H1 (cell line): ENCODE measurements at regions not wholly inside any gene's neighbourhood (a gene's known extent, or its start where the extent isn't known, plus 50 kb on each side); places are given as distances from the start of the nearest gene placed in this dataset.

Experiments
- HDAC2 ChIP-seq, 2 experiments: fragments of 300-600 bp in 1 of 2; sonication (generic) in 1 of 2; IDR thresholded peaks; 2 replicates each; pipeline ENCODE4 v1.6.1; 2011 to 2012; ENCODE audit warnings: low read depth in 2 of 2, low read length in 2 of 2, mild to moderate bottlenecking in 2 of 2, moderate library complexity in 2 of 2, borderline replicate concordance in 1 of 2, inconsistent platforms in 1 of 2
- JUN ChIP-seq: IDR thresholded peaks from 2 replicates; pipeline ENCODE4 v1.6.1; 2011; ENCODE audit warnings: low read depth, mild to moderate bottlenecking, improper control_type of control experiment, low read length
- KDM4A ChIP-seq: IDR thresholded peaks from one replicate; pipeline ENCODE4 v1.7.1; 2012; ENCODE audit warnings: low read depth, mild to moderate bottlenecking, moderate library complexity, low read length, inconsistent platforms; ENCODE audit not compliant: severe bottlenecking
- TAF1 ChIP-seq: IDR thresholded peaks from 2 replicates; pipeline ENCODE4 v1.6.1; 2011; ENCODE audit warnings: mild to moderate bottlenecking, low read depth, low read length
- TEAD4 ChIP-seq: IDR thresholded peaks from 2 replicates; pipeline ENCODE4 v1.6.1; 2012; ENCODE audit warnings: low read depth, low read length, inconsistent platforms, mixed read lengths
- YY1 ChIP-seq: IDR thresholded peaks from 2 replicates; pipeline ENCODE4 v1.6.1; 2011; ENCODE audit warnings: low read depth, mild to moderate bottlenecking, low read length
- TF ChIP-seq, protein P1 (sequence below): fragments of 300-600 bp; sonication (generic); IDR thresholded peaks from 2 replicates; pipeline ENCODE4 v1.7.1; 2012; ENCODE audit warnings: low read length, moderate library complexity, mild to moderate bottlenecking, inconsistent platforms; ENCODE audit not compliant: insufficient replicate concordance

DNA sequence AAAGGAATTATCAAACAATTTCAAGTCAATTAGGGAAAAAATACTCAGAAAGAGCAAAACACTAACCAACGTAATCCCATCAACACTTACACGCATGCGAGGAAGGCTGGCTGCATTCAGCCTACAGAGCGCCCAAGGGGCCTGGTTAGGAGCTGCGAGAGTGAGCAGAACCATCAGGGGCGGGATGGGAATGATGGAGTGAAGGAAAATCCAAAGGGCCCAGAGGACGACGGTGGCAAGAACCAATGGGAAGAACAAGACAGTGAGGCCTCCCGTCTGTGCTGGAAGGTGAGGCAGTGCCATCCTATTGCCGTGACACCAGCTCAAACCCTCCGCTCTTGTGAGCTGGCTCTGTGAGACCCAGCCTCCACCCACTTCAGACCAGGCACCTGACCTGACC lies 253.0 kb downstream of the IRS2 start (continued):
- TF ChIP-seq, protein P1, sequence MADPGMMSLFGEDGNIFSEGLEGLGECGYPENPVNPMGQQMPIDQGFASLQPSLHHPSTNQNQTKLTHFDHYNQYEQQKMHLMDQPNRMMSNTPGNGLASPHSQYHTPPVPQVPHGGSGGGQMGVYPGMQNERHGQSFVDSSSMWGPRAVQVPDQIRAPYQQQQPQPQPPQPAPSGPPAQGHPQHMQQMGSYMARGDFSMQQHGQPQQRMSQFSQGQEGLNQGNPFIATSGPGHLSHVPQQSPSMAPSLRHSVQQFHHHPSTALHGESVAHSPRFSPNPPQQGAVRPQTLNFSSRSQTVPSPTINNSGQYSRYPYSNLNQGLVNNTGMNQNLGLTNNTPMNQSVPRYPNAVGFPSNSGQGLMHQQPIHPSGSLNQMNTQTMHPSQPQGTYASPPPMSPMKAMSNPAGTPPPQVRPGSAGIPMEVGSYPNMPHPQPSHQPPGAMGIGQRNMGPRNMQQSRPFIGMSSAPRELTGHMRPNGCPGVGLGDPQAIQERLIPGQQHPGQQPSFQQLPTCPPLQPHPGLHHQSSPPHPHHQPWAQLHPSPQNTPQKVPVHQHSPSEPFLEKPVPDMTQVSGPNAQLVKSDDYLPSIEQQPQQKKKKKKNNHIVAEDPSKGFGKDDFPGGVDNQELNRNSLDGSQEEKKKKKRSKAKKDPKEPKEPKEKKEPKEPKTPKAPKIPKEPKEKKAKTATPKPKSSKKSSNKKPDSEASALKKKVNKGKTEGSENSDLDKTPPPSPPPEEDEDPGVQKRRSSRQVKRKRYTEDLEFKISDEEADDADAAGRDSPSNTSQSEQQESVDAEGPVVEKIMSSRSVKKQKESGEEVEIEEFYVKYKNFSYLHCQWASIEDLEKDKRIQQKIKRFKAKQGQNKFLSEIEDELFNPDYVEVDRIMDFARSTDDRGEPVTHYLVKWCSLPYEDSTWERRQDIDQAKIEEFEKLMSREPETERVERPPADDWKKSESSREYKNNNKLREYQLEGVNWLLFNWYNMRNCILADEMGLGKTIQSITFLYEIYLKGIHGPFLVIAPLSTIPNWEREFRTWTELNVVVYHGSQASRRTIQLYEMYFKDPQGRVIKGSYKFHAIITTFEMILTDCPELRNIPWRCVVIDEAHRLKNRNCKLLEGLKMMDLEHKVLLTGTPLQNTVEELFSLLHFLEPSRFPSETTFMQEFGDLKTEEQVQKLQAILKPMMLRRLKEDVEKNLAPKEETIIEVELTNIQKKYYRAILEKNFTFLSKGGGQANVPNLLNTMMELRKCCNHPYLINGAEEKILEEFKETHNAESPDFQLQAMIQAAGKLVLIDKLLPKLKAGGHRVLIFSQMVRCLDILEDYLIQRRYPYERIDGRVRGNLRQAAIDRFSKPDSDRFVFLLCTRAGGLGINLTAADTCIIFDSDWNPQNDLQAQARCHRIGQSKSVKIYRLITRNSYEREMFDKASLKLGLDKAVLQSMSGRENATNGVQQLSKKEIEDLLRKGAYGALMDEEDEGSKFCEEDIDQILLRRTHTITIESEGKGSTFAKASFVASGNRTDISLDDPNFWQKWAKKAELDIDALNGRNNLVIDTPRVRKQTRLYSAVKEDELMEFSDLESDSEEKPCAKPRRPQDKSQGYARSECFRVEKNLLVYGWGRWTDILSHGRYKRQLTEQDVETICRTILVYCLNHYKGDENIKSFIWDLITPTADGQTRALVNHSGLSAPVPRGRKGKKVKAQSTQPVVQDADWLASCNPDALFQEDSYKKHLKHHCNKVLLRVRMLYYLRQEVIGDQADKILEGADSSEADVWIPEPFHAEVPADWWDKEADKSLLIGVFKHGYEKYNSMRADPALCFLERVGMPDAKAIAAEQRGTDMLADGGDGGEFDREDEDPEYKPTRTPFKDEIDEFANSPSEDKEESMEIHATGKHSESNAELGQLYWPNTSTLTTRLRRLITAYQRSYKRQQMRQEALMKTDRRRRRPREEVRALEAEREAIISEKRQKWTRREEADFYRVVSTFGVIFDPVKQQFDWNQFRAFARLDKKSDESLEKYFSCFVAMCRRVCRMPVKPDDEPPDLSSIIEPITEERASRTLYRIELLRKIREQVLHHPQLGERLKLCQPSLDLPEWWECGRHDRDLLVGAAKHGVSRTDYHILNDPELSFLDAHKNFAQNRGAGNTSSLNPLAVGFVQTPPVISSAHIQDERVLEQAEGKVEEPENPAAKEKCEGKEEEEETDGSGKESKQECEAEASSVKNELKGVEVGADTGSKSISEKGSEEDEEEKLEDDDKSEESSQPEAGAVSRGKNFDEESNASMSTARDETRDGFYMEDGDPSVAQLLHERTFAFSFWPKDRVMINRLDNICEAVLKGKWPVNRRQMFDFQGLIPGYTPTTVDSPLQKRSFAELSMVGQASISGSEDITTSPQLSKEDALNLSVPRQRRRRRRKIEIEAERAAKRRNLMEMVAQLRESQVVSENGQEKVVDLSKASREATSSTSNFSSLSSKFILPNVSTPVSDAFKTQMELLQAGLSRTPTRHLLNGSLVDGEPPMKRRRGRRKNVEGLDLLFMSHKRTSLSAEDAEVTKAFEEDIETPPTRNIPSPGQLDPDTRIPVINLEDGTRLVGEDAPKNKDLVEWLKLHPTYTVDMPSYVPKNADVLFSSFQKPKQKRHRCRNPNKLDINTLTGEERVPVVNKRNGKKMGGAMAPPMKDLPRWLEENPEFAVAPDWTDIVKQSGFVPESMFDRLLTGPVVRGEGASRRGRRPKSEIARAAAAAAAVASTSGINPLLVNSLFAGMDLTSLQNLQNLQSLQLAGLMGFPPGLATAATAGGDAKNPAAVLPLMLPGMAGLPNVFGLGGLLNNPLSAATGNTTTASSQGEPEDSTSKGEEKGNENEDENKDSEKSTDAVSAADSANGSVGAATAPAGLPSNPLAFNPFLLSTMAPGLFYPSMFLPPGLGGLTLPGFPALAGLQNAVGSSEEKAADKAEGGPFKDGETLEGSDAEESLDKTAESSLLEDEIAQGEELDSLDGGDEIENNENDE = no peak
- TF ChIP-seq YY1 = no peak
- no peak for TF ChIP-seq TEAD4
- no peak for TF ChIP-seq KDM4A
- TF ChIP-seq JUN = no peak
- no peak for TF ChIP-seq HDAC2 (IDR thresholded peaks at IDR 0.05; ENCODE audit: borderline replicate concordance in 1 of 2, low read depth in 2 of 2, low read length in 2 of 2)
- no peak for TF ChIP-seq TAF1
